ENCODE measurements at regions not wholly inside any gene's neighbourhood (a gene's known extent, or its start where the extent isn't known, plus 50 kb on each side); places are given as distances from the start of the nearest gene placed in this dataset.

DNA sequence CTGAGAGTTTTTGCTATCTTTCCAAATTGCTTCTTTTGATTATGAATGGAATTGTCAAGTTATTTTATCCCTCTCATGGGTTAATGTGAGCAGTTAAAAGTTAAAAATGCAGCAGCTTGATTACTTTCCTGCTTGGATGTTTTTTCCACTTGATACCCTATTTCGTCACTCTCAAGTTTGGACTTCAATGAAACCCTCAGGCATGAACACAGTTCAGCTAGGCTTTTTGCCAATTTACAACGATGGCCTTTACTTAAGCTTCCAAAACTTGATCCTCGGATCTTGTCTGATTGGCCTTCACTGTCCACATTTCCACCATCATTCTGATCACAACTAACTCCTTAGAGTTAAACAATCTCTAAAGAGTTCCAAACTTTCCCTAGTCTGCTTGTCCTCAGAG, 752.4 kb upstream of the PRMT6 start:
- TF ChIP-seq, protein P1, sequence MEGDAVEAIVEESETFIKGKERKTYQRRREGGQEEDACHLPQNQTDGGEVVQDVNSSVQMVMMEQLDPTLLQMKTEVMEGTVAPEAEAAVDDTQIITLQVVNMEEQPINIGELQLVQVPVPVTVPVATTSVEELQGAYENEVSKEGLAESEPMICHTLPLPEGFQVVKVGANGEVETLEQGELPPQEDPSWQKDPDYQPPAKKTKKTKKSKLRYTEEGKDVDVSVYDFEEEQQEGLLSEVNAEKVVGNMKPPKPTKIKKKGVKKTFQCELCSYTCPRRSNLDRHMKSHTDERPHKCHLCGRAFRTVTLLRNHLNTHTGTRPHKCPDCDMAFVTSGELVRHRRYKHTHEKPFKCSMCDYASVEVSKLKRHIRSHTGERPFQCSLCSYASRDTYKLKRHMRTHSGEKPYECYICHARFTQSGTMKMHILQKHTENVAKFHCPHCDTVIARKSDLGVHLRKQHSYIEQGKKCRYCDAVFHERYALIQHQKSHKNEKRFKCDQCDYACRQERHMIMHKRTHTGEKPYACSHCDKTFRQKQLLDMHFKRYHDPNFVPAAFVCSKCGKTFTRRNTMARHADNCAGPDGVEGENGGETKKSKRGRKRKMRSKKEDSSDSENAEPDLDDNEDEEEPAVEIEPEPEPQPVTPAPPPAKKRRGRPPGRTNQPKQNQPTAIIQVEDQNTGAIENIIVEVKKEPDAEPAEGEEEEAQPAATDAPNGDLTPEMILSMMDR (IDR thresholded peaks at IDR 0.05), result no peak
- no peak for TF ChIP-seq POLR2A (IDR thresholded peaks at IDR 0.05)
